Fibroblast of lung (primary cell): ENCODE measurements at regions not wholly inside any gene's neighbourhood (a gene's known extent, or its start where the extent isn't known, plus 50 kb on each side); places are given as distances from the start of the nearest gene placed in this dataset.

Experiments used
- DNase-seq, 2 donors: peaks; one replicate each; pipeline versions ENCODE4 v3.0.0 to v3.0.0-alpha.2; 2010; ENCODE audit warnings: low read depth in 2 of 2
- H2AFZ ChIP-seq: 2 replicates; pipeline ENCODE4 v1.5.1; 2012; ENCODE audit warnings: low read length, control low read depth, inconsistent platforms
- H3K27ac ChIP-seq: 2 replicates; pipeline ENCODE4 v1.5.1; 2011; ENCODE audit warnings: low read length, control low read depth; ENCODE audit not compliant: insufficient read depth
- H3K27me3 ChIP-seq: 2 replicates; pipeline ENCODE4 v1.5.1; 2011; ENCODE audit warnings: mild to moderate bottlenecking, low read length; ENCODE audit not compliant: control insufficient read depth, insufficient read depth
- H3K36me3 ChIP-seq: 2 replicates; pipeline ENCODE4 v1.5.1; 2011; ENCODE audit warnings: low read length; ENCODE audit not compliant: control insufficient read depth, insufficient read depth
- H3K4me1 ChIP-seq: 2 replicates; pipeline ENCODE4 v1.5.1; 2011; ENCODE audit warnings: low read length; ENCODE audit not compliant: control insufficient read depth, insufficient read depth; ENCODE audit errors: extremely low read depth
- H3K4me2 ChIP-seq: 2 replicates; pipeline ENCODE4 v1.5.1; 2011; ENCODE audit warnings: low read length, control low read depth; ENCODE audit not compliant: insufficient read depth; ENCODE audit errors: extremely low read depth
- H3K4me3 ChIP-seq, 4 experiments: fragments of 200-600 bp in 1 of 4; sonication (generic) in 1 of 4; replicated peaks in 1 of 4; 2 replicates each; pipeline ENCODE4 v1.5.1; 2011 to 2016; ENCODE audit warnings: low read length in 4 of 4, low read depth in 3 of 4, mild to moderate bottlenecking in 3 of 4, control low read depth in 2 of 4, inconsistent platforms in 1 of 4, mixed read lengths in 1 of 4; ENCODE audit not compliant: insufficient read depth in 1 of 4; ENCODE audit errors: control extremely low read depth in 1 of 4
- H3K79me2 ChIP-seq: 2 replicates; pipeline ENCODE4 v1.5.1; 2012; ENCODE audit warnings: mild to moderate bottlenecking, low read length, inconsistent platforms; ENCODE audit not compliant: control insufficient read depth, insufficient read depth
- H3K9ac ChIP-seq: 2 replicates; pipeline ENCODE4 v1.5.1; 2011; ENCODE audit warnings: mild to moderate bottlenecking, low read length, control low read depth; ENCODE audit not compliant: insufficient read depth
- H3K9me3 ChIP-seq: 2 replicates; pipeline ENCODE4 v1.5.1; 2012; ENCODE audit warnings: low read depth, low read length; ENCODE audit not compliant: control insufficient read depth, insufficient read depth
- H4K20me1 ChIP-seq: 2 replicates; pipeline ENCODE4 v1.5.1; 2011; ENCODE audit warnings: low read length; ENCODE audit not compliant: control insufficient read depth, insufficient read depth; ENCODE audit errors: extremely low read depth
- EZH2 ChIP-seq: IDR thresholded peaks from 2 replicates; pipeline ENCODE4 v1.5.1; 2012; ENCODE audit warnings: low read length, control low read depth, mild to moderate bottlenecking; ENCODE audit errors: missing control alignments
- TF ChIP-seq, protein P1 (sequence below), 2 donors: IDR thresholded peaks in 1 of 2; conservative IDR thresholded peaks in 1 of 2; 1 replicate in 1 of 2; 2 replicates in 1 of 2; pipeline ENCODE4 v1.5.1; 2011 to 2012; ENCODE audit warnings: low read length in 2 of 2, control low read depth in 1 of 2, inconsistent platforms in 1 of 2, low read depth in 1 of 2, mild to moderate bottlenecking in 1 of 2

DNA sequence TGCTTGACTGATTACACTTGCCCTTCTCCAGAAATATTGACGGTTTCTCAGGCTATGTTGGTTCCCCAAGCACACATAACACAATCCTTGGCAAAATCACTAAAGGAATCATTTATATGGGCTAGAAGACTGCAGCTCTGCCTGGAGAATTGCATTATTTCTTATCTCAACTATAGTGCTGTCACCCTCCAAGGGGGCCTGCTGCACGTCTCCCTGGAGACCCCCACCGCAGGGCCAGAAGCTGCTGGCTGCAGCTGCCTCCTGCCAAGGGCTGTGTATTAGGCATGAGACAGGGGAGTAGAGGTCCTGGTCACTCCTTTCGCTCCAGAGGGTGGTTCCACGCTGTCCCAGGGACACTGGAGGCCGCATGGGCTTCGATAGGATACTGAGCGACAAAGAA, 76.6 kb downstream of the LRRC30 start:
- H3K36me3 ChIP-seq, result no peaks in the 10 kb centered on the region
- no peak overlapping the region for H3K4me2 ChIP-seq
- H3K79me2 ChIP-seq, result no peaks in the 10 kb centered on the region
- H3K4me1 ChIP-seq, result no peaks in the 10 kb centered on the region
- no peak for TF ChIP-seq EZH2
- H3K9me3 ChIP-seq, result no peaks in the 10 kb centered on the region
- no peak overlapping the region for H2AFZ ChIP-seq
- H3K27ac ChIP-seq, result no peak overlapping the region
- no peaks in the 10 kb centered on the region for H4K20me1 ChIP-seq
- no peak overlapping the region for H3K9ac ChIP-seq
- H3K4me3 ChIP-seq, result no peak overlapping the region
- DNase-seq, result no peak
- H3K27me3 ChIP-seq, result no peaks in the 10 kb centered on the region

DNA sequence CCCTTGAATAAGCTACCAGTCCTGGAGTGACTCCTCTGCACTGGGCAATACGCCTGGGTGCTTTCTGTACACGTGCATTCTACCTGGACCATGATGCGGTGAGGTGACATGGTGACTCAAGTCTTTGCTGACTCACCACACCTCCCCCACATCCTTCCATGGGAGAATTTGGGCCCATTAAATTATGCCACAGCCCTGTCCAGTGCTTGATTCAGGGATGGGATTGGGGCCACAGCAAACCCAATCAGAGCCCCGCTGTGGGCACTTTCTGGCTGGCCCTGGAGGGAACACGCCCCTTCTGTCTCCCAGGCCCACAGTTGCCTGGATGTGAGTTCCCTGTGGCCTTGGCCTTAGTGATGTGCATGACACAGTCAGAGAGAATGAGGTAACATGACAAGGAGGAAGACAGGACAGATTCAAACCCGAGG, 86.9 kb downstream of the LRRC30 start:
- Histone ChIP-seq H2AFZ (no peak overlapping the region), H4K20me1 (no peaks in the 10 kb centered on the region), H3K27me3 (no peaks in the 10 kb centered on the region), H3K79me2 (no peaks in the 10 kb centered on the region), H3K36me3 (no peaks in the 10 kb centered on the region), H3K4me2 (no peak overlapping the region), H3K4me3 (no peak overlapping the region), H3K27ac (no peak overlapping the region), H3K4me1 (no peaks in the 10 kb centered on the region), H3K9me3 (no peaks in the 10 kb centered on the region), H3K9ac (no peak overlapping the region)
- TF ChIP-seq, protein P1, sequence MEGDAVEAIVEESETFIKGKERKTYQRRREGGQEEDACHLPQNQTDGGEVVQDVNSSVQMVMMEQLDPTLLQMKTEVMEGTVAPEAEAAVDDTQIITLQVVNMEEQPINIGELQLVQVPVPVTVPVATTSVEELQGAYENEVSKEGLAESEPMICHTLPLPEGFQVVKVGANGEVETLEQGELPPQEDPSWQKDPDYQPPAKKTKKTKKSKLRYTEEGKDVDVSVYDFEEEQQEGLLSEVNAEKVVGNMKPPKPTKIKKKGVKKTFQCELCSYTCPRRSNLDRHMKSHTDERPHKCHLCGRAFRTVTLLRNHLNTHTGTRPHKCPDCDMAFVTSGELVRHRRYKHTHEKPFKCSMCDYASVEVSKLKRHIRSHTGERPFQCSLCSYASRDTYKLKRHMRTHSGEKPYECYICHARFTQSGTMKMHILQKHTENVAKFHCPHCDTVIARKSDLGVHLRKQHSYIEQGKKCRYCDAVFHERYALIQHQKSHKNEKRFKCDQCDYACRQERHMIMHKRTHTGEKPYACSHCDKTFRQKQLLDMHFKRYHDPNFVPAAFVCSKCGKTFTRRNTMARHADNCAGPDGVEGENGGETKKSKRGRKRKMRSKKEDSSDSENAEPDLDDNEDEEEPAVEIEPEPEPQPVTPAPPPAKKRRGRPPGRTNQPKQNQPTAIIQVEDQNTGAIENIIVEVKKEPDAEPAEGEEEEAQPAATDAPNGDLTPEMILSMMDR (conservative IDR thresholded peaks at IDR 0.05 in 1 of 2, IDR thresholded peaks at IDR 0.05 in 1 of 2; ENCODE audit: low read depth in 1 of 2, low read length in 2 of 2), result no peak
- no peak for TF ChIP-seq EZH2
- no peak for DNase-seq

DNA sequence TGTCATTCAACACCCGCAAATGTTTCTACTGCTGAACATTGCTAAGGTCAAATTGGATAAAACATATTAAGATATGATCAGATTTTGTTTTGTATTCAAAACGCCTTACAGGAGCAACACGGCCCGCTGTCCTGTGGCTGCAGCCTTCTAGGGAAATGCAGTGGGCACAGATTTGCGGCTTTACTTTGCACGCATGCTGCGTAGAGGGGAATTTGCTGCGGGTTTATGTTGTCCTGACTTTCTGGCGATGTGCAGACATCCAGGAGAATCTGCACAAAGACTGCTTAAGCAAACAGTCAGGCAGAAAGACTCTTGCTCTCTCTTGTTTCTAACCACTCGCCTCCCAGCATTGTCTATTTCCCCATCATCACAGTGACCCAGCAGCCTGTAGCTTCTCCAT, 88.3 kb downstream of the LRRC30 start:
- Histone ChIP-seq H3K9ac (no peak overlapping the region), H3K4me3 (no peak overlapping the region), H3K4me1 (no peaks in the 10 kb centered on the region), H3K79me2 (no peaks in the 10 kb centered on the region), H3K36me3 (no peaks in the 10 kb centered on the region), H3K27me3 (no peaks in the 10 kb centered on the region), H3K9me3 (no peaks in the 10 kb centered on the region), H4K20me1 (no peaks in the 10 kb centered on the region), H2AFZ (no peak overlapping the region), H3K27ac (no peak overlapping the region), H3K4me2 (no peak overlapping the region)
- no peak for DNase-seq
- TF ChIP-seq, protein P1 (conservative IDR thresholded peaks at IDR 0.05 in 1 of 2, IDR thresholded peaks at IDR 0.05 in 1 of 2; ENCODE audit: low read depth in 1 of 2, low read length in 2 of 2), result no peak
- no peak for TF ChIP-seq EZH2

DNA sequence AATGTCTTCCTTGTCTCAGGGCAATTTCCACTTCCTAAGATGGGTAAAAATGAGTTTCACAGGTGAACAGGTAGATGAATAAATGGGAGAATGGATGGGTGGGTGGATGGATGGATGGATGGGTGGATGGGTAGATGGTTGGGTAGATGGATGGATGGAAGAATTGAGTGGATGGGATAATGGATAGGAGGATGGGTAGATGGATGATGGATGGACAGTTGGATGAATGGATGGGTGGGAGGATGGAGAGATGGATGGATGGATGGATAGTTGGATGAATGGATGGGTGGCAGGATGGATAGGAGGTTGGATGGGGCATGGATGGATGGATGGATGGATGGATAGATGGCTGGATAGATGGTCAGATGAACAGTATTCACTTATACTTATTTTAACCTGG, 90.9 kb downstream of the LRRC30 start:
- H4K20me1 ChIP-seq, result no peaks in the 10 kb centered on the region
- H3K4me2 ChIP-seq, result no peak overlapping the region
- no peak overlapping the region for H3K9ac ChIP-seq
- H3K4me3 ChIP-seq, result no peak overlapping the region
- no peaks in the 10 kb centered on the region for H3K9me3 ChIP-seq
- no peaks in the 10 kb centered on the region for H3K4me1 ChIP-seq
- no peaks in the 10 kb centered on the region for H3K27me3 ChIP-seq
- no peaks in the 10 kb centered on the region for H3K36me3 ChIP-seq
- H3K27ac ChIP-seq, result no peak overlapping the region
- no peaks in the 10 kb centered on the region for H3K79me2 ChIP-seq
- TF ChIP-seq, protein P1 (conservative IDR thresholded peaks at IDR 0.05 in 1 of 2, IDR thresholded peaks at IDR 0.05 in 1 of 2; ENCODE audit: low read depth in 1 of 2, low read length in 2 of 2), result no peak
- no peak for TF ChIP-seq EZH2
- H2AFZ ChIP-seq, result no peak overlapping the region
- no peak for DNase-seq
